NCI-H1092 (cell line): ENCODE measurements at regions not wholly inside any gene's neighbourhood (a gene's known extent, or its start where the extent isn't known, plus 50 kb on each side); places are given as distances from the start of the nearest gene placed in this dataset.

Source experiments
- DNase-seq: peaks from one replicate; lab custom pipeline; 2025; lab: John Stamatoyannopoulos, UW

- no peak for DNase-seq
Measured at GRCh38 chr4:55754754-55755350, 64.7 kb upstream of the EXOC1L start.

DNA sequence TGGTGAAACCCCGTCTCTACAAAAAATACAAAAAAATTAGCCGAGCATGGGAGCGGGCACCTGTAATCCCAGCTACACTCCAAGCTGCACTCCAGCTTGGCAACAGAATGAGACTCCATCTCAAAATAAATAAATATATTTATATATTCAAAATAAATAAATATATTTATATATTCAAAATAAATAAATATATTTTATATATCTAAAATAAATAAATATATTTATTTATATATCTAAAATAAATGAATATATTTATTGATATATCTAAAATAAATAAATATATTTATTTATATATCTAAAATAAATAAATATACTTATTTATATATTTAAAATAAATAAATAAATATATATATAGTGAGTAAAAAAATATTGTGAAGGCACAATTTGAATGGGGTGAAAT lies 63.4 kb upstream of the EXOC1L start:
- DNase-seq, result no peak

GRCh38 chr4:55757356-55757952 lies 62.1 kb upstream of the EXOC1L start:
- no peak for DNase-seq

- no peak for DNase-seq
Measured at GRCh38 chr4:55758066-55758465, 61.5 kb upstream of the EXOC1L start.

- DNase-seq, result no peak
Measured at GRCh38 chr4:55758570-55758969, 61.0 kb upstream of the EXOC1L start.

DNA sequence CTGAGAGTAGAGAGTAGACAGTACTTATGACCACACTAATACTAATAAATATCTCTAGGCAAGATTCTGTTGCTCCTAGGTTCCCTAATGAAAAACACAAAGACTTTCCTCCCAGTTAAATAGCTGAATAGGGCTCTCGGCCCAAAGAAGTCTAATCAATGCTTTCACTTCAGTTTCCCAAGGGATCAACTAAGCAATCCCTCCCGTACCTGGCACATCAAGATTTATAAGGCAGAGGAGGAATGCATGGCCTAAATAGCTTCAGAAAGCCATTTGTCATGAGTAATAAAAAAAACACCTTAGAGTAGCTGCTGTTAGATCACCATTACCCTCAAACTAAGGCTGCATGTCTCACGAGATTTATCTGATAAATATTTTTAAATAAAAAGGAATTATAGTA lies 56.8 kb upstream of the EXOC1L start:
- DNase-seq, result no peak

DNA sequence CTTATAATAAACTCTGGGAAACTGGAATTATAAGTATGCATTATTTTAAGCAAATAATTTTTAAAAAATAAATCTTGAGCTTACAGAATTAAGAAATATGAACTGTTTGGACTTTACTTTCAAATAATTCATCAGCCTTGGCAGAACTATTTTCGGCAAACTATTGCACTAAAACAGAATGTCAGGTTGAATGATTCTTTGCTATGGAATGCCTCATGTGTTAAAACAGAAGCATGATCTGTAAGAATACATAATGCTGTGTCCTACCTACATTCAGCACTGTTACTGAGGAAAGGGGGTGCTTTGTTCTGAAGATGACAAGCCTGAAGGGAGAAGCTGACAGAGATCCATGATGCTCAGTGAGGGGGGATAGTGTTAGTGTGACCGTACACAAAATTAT lies 55.6 kb upstream of the EXOC1L start:
- no peak for DNase-seq

DNA sequence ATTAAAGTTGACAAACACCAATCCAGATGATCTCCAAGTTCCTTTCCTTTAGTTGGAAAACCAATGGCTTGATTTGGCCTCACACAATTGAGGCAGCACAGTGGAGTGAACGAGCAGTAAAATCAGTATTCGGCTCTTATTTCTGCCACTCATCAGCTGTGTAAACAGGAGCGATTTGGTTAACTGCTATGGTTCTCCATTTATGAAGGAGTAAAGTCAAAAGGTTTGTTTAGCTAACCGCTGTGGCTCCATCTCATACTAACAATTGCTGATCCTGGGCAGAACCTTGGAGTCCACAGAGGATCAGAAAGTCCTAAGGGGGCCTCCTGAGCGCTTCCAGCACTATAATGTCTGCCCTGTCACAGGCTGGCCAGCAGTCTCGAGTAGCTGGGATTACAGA lies 54.5 kb upstream of the EXOC1L start:
- DNase-seq, result peak; percentile 38

DNA sequence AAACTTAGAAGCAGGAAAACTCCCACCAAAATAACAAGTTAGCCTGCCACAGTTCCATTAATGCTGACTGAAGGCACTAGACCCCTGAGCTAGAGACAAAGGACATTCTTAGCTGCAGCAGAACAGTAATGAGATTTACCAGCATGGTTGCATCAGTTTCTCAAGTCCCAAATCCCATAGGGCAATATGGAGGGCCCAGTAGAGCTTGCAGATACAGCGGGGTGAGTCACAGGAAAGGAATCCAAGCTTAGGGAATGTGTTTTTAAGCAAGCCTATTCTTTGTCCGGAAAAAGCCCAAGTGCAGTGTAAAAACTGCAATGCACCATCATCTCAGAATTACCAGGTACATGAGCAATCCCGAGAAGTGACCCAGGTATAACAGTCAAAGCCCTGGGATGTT lies 51.3 kb upstream of the EXOC1L start:
- no peak for DNase-seq
